Astrocyte (in vitro differentiated cells and primary cell): ENCODE measurements at regions not wholly inside any gene's neighbourhood (a gene's known extent, or its start where the extent isn't known, plus 50 kb on each side); places are given as distances from the start of the nearest gene placed in this dataset.

Experiments used
- DNase-seq: peaks from one replicate; pipeline ENCODE4 v3.0.0-alpha.2; 2010; ENCODE audit warnings: low read depth
- FAIRE-seq: peaks from 2 replicates; lab custom pipeline; 2011; peaks lifted over from hg19 to GRCh38; lab: Jason Lieb, UNC
- H2AFZ ChIP-seq: 2 replicates; pipeline ENCODE4 v1.6.0; 2012; ENCODE audit warnings: low read depth, low read length, inconsistent platforms
- H3K27ac ChIP-seq: 2 replicates; pipeline ENCODE4 v1.5.1; 2011; ENCODE audit warnings: low read depth, low read length, inconsistent platforms
- H3K27me3 ChIP-seq: 2 replicates; pipeline ENCODE4 v1.6.0; 2011; ENCODE audit warnings: low read length, inconsistent platforms; ENCODE audit not compliant: insufficient read depth
- H3K36me3 ChIP-seq: 2 replicates; pipeline ENCODE4 v1.5.1; 2011; ENCODE audit warnings: low read length, inconsistent platforms; ENCODE audit not compliant: insufficient read depth
- H3K4me1 ChIP-seq: 2 replicates; pipeline ENCODE4 v1.5.1; 2011; ENCODE audit warnings: low read length, inconsistent platforms; ENCODE audit not compliant: insufficient read depth
- H3K4me2 ChIP-seq: 2 replicates; pipeline ENCODE4 v1.6.0; 2012; ENCODE audit warnings: low read length, inconsistent platforms
- H3K4me3 ChIP-seq: 2 replicates; pipeline ENCODE4 v1.5.1; 2011; ENCODE audit warnings: low read depth, mild to moderate bottlenecking, low read length, inconsistent platforms; ENCODE audit not compliant: insufficient read depth
- H3K79me2 ChIP-seq: 2 replicates; pipeline ENCODE4 v1.6.0; 2012; ENCODE audit warnings: mild to moderate bottlenecking, low read length, inconsistent platforms; ENCODE audit not compliant: insufficient read depth
- H3K9ac ChIP-seq: 2 replicates; pipeline ENCODE4 v1.6.0; 2012; ENCODE audit warnings: mild to moderate bottlenecking, low read length, inconsistent platforms
- H3K9me3 ChIP-seq: 2 replicates; pipeline ENCODE4 v1.5.1; 2012; ENCODE audit warnings: low read depth, mild to moderate bottlenecking, low read length, inconsistent platforms; ENCODE audit not compliant: insufficient read depth
- H4K20me1 ChIP-seq: 2 replicates; pipeline ENCODE4 v1.6.0; 2012; ENCODE audit warnings: low read length, inconsistent platforms; ENCODE audit not compliant: insufficient read depth
- H3K27ac Mint-ChIP-seq: one replicate; pipeline ENCODE4 v1.8.0; 2021; ENCODE audit warnings: mild to moderate bottlenecking, mixed read lengths; ENCODE audit not compliant: unreplicated experiment
- H3K27me3 Mint-ChIP-seq: one replicate; pipeline ENCODE4 v1.8.0; 2021; ENCODE audit warnings: low read depth, mixed read lengths; ENCODE audit not compliant: unreplicated experiment
- H3K36me3 Mint-ChIP-seq: one replicate; pipeline ENCODE4 v1.8.0; 2021; ENCODE audit warnings: low read depth, mixed read lengths; ENCODE audit not compliant: unreplicated experiment
- H3K4me1 Mint-ChIP-seq: one replicate; pipeline ENCODE4 v1.8.0; 2021; ENCODE audit warnings: low read depth, mixed read lengths; ENCODE audit not compliant: unreplicated experiment
- H3K4me3 Mint-ChIP-seq: one replicate; pipeline ENCODE4 v1.8.0; 2021; ENCODE audit warnings: mild to moderate bottlenecking, moderate library complexity, mixed read lengths; ENCODE audit not compliant: unreplicated experiment
- H3K9me3 Mint-ChIP-seq: one replicate; pipeline ENCODE4 v1.8.0; 2021; ENCODE audit warnings: mild to moderate bottlenecking, mixed read lengths; ENCODE audit not compliant: unreplicated experiment
- EZH2 ChIP-seq: IDR thresholded peaks from 2 replicates; pipeline ENCODE4 v1.6.1; 2012; ENCODE audit warnings: mild to moderate bottlenecking, low read length, inconsistent platforms; ENCODE audit not compliant: insufficient read depth
- TF ChIP-seq, protein P1 (sequence below): IDR thresholded peaks from 2 replicates; pipeline ENCODE4 v1.5.1; 2011; ENCODE audit warnings: low read depth, mild to moderate bottlenecking, inconsistent platforms, low read length, moderate library complexity; ENCODE audit not compliant: insufficient read depth

DNA sequence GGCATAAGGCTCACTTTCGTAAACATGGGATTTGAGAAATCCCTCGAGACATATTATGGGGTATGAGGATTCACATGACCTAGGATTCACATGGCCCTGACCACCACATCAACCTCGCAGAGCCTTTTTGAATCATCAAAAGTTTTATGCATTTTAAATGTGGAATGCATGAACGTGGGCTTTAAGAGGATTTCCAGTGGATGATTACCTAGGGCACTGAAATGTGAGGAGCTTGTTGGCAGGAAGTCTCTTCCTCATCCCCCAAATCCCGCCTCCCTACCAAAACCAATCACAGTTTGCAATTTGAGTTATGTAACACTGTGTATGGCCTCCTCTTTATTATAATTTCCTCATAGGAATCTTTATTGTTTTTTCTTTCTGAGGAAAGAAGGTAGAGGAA, 659.6 kb upstream of the TBX3 start:
- H3K27ac Mint-ChIP-seq: no peak overlapping the region
- H3K9me3 Mint-ChIP-seq: peaks cover 6% of the 10 kb centered on the region
- no peak overlapping the region for H3K4me3 Mint-ChIP-seq
- no peak overlapping the region for H3K4me3 ChIP-seq
- H3K27ac ChIP-seq: no peak overlapping the region
- no peak overlapping the region for H2AFZ ChIP-seq
- H3K27me3 ChIP-seq: no peaks in the 10 kb centered on the region
- no peak overlapping the region for H3K4me2 ChIP-seq
- no peaks in the 10 kb centered on the region for H3K36me3 ChIP-seq
- H3K9me3 ChIP-seq: no peaks in the 10 kb centered on the region
- H3K4me1 Mint-ChIP-seq: peaks cover 13% of the 10 kb centered on the region
- no peak overlapping the region for H3K9ac ChIP-seq
- FAIRE-seq (no peak), DNase-seq (no peak)
- no peak for TF ChIP-seq EZH2
- TF ChIP-seq, protein P1, sequence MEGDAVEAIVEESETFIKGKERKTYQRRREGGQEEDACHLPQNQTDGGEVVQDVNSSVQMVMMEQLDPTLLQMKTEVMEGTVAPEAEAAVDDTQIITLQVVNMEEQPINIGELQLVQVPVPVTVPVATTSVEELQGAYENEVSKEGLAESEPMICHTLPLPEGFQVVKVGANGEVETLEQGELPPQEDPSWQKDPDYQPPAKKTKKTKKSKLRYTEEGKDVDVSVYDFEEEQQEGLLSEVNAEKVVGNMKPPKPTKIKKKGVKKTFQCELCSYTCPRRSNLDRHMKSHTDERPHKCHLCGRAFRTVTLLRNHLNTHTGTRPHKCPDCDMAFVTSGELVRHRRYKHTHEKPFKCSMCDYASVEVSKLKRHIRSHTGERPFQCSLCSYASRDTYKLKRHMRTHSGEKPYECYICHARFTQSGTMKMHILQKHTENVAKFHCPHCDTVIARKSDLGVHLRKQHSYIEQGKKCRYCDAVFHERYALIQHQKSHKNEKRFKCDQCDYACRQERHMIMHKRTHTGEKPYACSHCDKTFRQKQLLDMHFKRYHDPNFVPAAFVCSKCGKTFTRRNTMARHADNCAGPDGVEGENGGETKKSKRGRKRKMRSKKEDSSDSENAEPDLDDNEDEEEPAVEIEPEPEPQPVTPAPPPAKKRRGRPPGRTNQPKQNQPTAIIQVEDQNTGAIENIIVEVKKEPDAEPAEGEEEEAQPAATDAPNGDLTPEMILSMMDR: no peak
- no peaks in the 10 kb centered on the region for H3K79me2 ChIP-seq
- no peaks in the 10 kb centered on the region for H4K20me1 ChIP-seq
- peaks cover 13% of the 10 kb centered on the region for H3K4me1 ChIP-seq
- H3K36me3 Mint-ChIP-seq: peaks cover 2% of the 10 kb centered on the region
- peaks cover 10% of the 10 kb centered on the region for H3K27me3 Mint-ChIP-seq

GRCh38 chr12:115343008-115343407, 659.0 kb upstream of the TBX3 start:
- no peak for DNase-seq

GRCh38 chr12:115341442-115341841, 657.5 kb upstream of the TBX3 start:
- no peaks in the 10 kb centered on the region for H3K79me2 ChIP-seq
- Mint-ChIP-seq H3K4me3 (no peak overlapping the region), H3K27me3 (peaks cover under 1% of the 10 kb centered on the region), H3K9me3 (peaks cover 6% of the 10 kb centered on the region), H3K27ac (peak overlapping the region; percentile 78), H3K4me1 (peaks cover 13% of the 10 kb centered on the region), H3K36me3 (peaks cover 2% of the 10 kb centered on the region)
- DNase-seq: peak; percentile 97
- H3K4me2 ChIP-seq: peak overlapping the region; percentile 13
- peak; percentile 95 for FAIRE-seq
- no peaks in the 10 kb centered on the region for H3K36me3 ChIP-seq
- H3K27me3 ChIP-seq: no peaks in the 10 kb centered on the region
- no peak overlapping the region for H2AFZ ChIP-seq
- no peaks in the 10 kb centered on the region for H4K20me1 ChIP-seq
- peak overlapping the region; percentile 82 for H3K27ac ChIP-seq
- peak overlapping the region; percentile 25 for H3K9ac ChIP-seq
- H3K4me1 ChIP-seq: peaks cover 18% of the 10 kb centered on the region
- TF ChIP-seq, protein P1: no peak
- TF ChIP-seq EZH2: no peak
- no peak overlapping the region for H3K4me3 ChIP-seq
- no peaks in the 10 kb centered on the region for H3K9me3 ChIP-seq

More at GRCh38 chr12:115343008-115343407, 659.0 kb upstream of the TBX3 start:
- no peaks in the 10 kb centered on the region for H4K20me1 ChIP-seq
- no peaks in the 10 kb centered on the region for H3K9me3 ChIP-seq
- TF ChIP-seq EZH2: no peak
- TF ChIP-seq, protein P1: no peak
- peaks cover 13% of the 10 kb centered on the region for H3K4me1 Mint-ChIP-seq
- H3K9ac ChIP-seq: no peak overlapping the region
- H3K36me3 ChIP-seq: no peaks in the 10 kb centered on the region
- peaks cover 2% of the 10 kb centered on the region for H3K36me3 Mint-ChIP-seq
- H3K9me3 Mint-ChIP-seq: peaks cover 6% of the 10 kb centered on the region
- H3K27me3 ChIP-seq: no peaks in the 10 kb centered on the region
- H3K27ac Mint-ChIP-seq: no peak overlapping the region
- H3K79me2 ChIP-seq: no peaks in the 10 kb centered on the region
- H3K4me2 ChIP-seq: no peak overlapping the region
- H3K27ac ChIP-seq: no peak overlapping the region
- H3K4me3 Mint-ChIP-seq: no peak overlapping the region
- no peak for FAIRE-seq
- peaks cover 5% of the 10 kb centered on the region for H3K27me3 Mint-ChIP-seq
- no peak overlapping the region for H2AFZ ChIP-seq
- no peak overlapping the region for H3K4me3 ChIP-seq
- peaks cover 14% of the 10 kb centered on the region for H3K4me1 ChIP-seq
